Neutrophil (primary cell): ENCODE measurements at regions not wholly inside any gene's neighbourhood (a gene's known extent, or its start where the extent isn't known, plus 50 kb on each side); places are given as distances from the start of the nearest gene placed in this dataset.

ENCODE experiments used
- H3K27ac ChIP-seq: fragments of 200-600 bp; sonication (generic); 2 replicates; pipeline ENCODE4 v1.5.1; 2016; ENCODE audit warnings: mild to moderate bottlenecking, moderate library complexity
- H3K27me3 ChIP-seq: fragments of 200-600 bp; sonication (generic); 2 replicates; pipeline ENCODE4 v1.6.0; 2016; ENCODE audit warnings: mild to moderate bottlenecking
- H3K36me3 ChIP-seq: fragments of 200-600 bp; sonication (generic); 2 replicates; pipeline ENCODE4 v1.5.1; 2017
- H3K4me1 ChIP-seq, 2 experiments: fragments of 200-600 bp in 1 of 2; sonication (generic) in 1 of 2; 1 replicate in 1 of 2; 2 replicates in 1 of 2; pipeline versions ENCODE4 v1.5.1 to v1.6.1; 2013 to 2016; ENCODE audit warnings: low read depth in 1 of 2, low read length in 1 of 2, mild to moderate bottlenecking in 1 of 2, moderate library complexity in 1 of 2; ENCODE audit not compliant: control insufficient read depth in 1 of 2, insufficient read depth in 1 of 2
- H3K4me3 ChIP-seq, 2 experiments: fragments of 200-600 bp in 1 of 2; sonication (generic) in 1 of 2; 1 replicate in 1 of 2; 2 replicates in 1 of 2; pipeline ENCODE4 v1.5.1; 2013 to 2016; ENCODE audit warnings: low read depth in 1 of 2, low read length in 1 of 2, mild to moderate bottlenecking in 1 of 2, moderate library complexity in 1 of 2
- H3K9me3 ChIP-seq: fragments of 200-600 bp; sonication (generic); 2 replicates; pipeline ENCODE4 v1.5.1; 2016
- TF ChIP-seq, protein P1 (sequence below): fragments of 200-600 bp; sonication (generic); IDR thresholded peaks from 2 replicates; pipeline ENCODE4 v1.5.1; 2016; ENCODE audit warnings: antibody characterized with exemption

DNA sequence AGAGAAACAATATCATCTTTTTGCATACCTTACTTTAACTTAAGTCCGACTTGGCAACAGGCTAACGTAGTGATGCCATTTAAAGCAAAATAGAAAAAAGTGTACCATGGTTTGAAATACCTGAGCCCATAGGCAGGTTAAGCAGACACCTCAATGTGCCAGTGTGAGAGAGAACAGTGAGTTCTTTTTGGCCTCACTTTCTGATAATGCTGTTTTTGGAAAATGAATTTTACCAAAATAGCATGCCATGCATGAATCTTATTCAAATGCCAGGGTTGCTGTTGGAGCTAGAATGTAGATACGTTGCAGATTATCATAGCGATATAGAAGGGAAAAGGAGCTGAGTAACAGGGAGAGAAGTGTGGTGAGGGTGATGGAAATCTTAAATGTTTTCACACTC lies 170.2 kb downstream of the OTOR start:
- Histone ChIP-seq H3K9me3 (no peaks in the 10 kb centered on the region), H3K36me3 (no peaks in the 10 kb centered on the region)

DNA sequence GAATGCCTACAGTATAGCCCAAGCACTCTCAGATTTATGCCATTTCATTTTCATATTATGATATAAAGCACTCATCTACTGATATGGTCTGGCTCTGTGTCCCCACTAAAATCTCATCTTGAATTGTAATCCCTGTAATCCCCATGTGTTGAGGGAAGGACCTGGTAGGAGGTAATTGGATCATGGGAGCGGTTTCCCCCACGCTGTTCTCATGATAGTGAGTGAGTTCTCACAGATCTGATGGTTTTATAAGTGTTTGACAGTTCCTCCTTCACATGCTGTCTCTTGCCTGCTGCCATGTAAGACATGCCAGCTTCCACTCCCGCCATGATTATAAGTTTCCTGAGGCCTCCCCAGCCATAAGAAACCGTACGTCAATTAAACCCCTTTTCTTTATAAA lies 171.7 kb downstream of the OTOR start:
- Histone ChIP-seq H3K27me3 (no peaks in the 10 kb centered on the region), H3K4me1 (no peaks in the 10 kb centered on the region), H3K4me3 (no peak overlapping the region), H3K27ac (no peak overlapping the region), H3K9me3 (no peaks in the 10 kb centered on the region), H3K36me3 (no peaks in the 10 kb centered on the region)
- TF ChIP-seq, protein P1, sequence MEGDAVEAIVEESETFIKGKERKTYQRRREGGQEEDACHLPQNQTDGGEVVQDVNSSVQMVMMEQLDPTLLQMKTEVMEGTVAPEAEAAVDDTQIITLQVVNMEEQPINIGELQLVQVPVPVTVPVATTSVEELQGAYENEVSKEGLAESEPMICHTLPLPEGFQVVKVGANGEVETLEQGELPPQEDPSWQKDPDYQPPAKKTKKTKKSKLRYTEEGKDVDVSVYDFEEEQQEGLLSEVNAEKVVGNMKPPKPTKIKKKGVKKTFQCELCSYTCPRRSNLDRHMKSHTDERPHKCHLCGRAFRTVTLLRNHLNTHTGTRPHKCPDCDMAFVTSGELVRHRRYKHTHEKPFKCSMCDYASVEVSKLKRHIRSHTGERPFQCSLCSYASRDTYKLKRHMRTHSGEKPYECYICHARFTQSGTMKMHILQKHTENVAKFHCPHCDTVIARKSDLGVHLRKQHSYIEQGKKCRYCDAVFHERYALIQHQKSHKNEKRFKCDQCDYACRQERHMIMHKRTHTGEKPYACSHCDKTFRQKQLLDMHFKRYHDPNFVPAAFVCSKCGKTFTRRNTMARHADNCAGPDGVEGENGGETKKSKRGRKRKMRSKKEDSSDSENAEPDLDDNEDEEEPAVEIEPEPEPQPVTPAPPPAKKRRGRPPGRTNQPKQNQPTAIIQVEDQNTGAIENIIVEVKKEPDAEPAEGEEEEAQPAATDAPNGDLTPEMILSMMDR: no peak

More for the DNA sequence above, 170.2 kb downstream of the OTOR start:
- H3K4me1 ChIP-seq: no peaks in the 10 kb centered on the region
- H3K4me3 ChIP-seq: no peak overlapping the region
- TF ChIP-seq, protein P1: no peak
- no peaks in the 10 kb centered on the region for H3K27me3 ChIP-seq
- no peak overlapping the region for H3K27ac ChIP-seq

DNA sequence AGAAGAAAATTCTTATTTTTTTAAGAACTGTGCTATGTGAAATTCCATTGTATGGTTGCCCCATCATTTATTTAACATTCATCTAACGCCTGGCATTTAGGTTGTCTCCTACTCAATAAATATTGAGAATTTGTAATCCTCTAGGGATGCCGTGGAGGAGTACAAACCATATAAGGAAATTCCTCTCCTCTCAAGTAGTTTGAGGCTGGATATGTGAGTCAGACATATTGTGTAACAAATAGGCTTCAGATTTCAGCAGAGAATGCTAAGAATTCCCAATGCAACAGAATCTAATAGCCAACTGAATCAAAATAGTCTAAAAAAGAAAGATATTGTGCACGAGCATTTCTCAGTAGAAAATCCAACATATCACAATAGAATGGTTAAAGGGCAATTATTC lies 174.7 kb downstream of the OTOR start:
- Histone ChIP-seq H3K4me1 (no peaks in the 10 kb centered on the region), H3K27me3 (no peaks in the 10 kb centered on the region), H3K9me3 (no peaks in the 10 kb centered on the region), H3K36me3 (no peaks in the 10 kb centered on the region), H3K4me3 (no peak overlapping the region), H3K27ac (no peak overlapping the region)
- TF ChIP-seq, protein P1: no peak

DNA sequence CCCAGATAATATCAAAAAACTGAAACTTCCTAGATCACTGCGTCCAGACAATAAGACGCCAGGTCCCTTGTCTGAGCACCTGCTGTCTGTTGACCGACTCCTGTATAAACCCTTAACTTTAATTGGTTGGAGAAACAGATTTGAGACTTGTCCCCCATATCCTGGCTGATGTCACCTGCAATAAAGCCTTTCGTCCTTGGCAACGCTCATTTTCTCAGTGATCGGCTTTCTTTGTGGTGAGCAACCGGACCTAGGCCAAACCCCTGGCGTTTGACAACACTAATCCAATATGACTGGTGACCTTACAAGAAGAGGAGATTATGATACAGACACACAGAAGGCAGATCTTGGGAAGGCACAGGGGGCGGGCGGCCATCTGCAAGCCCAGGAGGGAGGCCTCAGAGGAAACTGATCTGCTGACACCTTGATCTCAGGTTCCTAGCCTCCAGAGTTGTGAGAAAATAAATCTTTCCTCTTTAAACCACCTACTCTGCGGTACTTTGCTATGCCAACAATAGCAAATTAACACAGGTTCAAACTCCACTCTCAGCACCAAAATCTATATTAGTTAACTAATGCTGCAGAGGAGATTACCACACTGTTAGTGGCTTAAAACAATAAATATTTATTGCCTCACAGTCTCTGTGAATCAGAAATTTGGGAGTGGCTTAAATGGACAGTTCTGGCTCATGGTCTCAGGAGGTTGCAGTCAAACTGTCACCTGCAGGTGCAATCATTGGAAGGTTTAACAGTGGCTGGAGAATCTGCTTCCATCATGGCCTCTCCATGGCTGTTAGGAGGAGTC lies 178.7 kb downstream of the OTOR start:
- Histone ChIP-seq H3K4me3 (no peak overlapping the region), H3K27ac (no peak overlapping the region), H3K36me3 (no peaks in the 10 kb centered on the region), H3K9me3 (no peaks in the 10 kb centered on the region), H3K4me1 (no peaks in the 10 kb centered on the region), H3K27me3 (no peaks in the 10 kb centered on the region)
- TF ChIP-seq, protein P1: no peak

DNA sequence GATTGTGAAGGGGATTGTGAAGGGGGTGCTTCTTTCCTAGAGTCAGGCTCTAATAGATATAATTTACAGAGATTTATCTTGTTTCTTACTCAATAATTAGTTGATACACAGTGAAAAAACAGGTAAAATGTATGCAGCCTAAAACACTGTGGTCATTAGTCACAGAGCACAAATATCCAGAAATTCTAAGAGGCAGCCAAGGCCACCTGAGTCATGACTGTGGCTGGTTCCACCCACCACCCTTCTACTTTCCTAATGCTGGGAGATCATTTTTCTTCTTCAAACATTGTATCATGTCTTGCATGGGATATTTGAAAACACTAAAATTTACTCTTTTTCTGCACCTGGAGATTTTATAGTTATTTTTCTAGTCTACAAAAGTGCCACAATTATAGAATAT lies 181.6 kb downstream of the OTOR start:
- TF ChIP-seq, protein P1: no peak
- Histone ChIP-seq H3K36me3 (no peaks in the 10 kb centered on the region), H3K27me3 (no peaks in the 10 kb centered on the region), H3K4me1 (no peaks in the 10 kb centered on the region), H3K9me3 (no peaks in the 10 kb centered on the region), H3K4me3 (no peak overlapping the region), H3K27ac (no peak overlapping the region)
